HepG2 (cell line): ENCODE measurements at regions not wholly inside any gene's neighbourhood (a gene's known extent, or its start where the extent isn't known, plus 50 kb on each side); places are given as distances from the start of the nearest gene placed in this dataset.

Experiments
- ATAC-seq: fragments of 200-7000 bp; cut with Tn5 transposase; 3 replicates; pipeline ENCODE4 v1.9.1; 2020; ENCODE audit warnings: mild to moderate bottlenecking, moderate library complexity
- BruUV-seq: library from RNA; stranded (reverse); fragments of 400-500 nt; replicated peaks from 2 replicates; lab custom pipeline; 2021; lab: Mats Ljungman, UMichigan
- CTCF ChIA-PET: fragments of 300-600 bp; formaldehyde crosslinking; extraction: SDS; loops from one replicate; lab custom pipeline; 2021; ENCODE audit warnings: low total read pairs, inconsistent platforms, low intra/inter-chr PET ratio; lab: Yijun Ruan, JAX
- POLR2A ChIA-PET: fragments of 350-600 bp; sonication (Branson Sonifier 250); formaldehyde crosslinking; loops from one replicate; lab custom pipeline; 2020; ENCODE audit warnings: antibody characterized with exemption, inconsistent platforms; lab: Yijun Ruan, JAX
- DNase-seq: peaks from one replicate; pipeline ENCODE4 v3.0.0-alpha.2; 2015; ENCODE audit warnings: low spot score
- FAIRE-seq: peaks from 3 replicates; lab custom pipeline; 2011; peaks lifted over from hg19 to GRCh38; lab: Jason Lieb, UNC
- H2AFZ ChIP-seq: one replicate; pipeline ENCODE4 v1.6.1; 2011; ENCODE audit warnings: low read length, inconsistent platforms
- H3K27ac ChIP-seq: fragments of 300-600 bp; 3 replicates; pipeline ENCODE4 v1.8.0; 2011; ENCODE audit warnings: mixed run types, mild to moderate bottlenecking, mixed read lengths, low read length, inconsistent platforms; ENCODE audit not compliant: insufficient read depth; ENCODE audit errors: extremely low read length
- H3K27me3 ChIP-seq, 2 experiments: fragments of 200-600 bp in 1 of 2; 2 replicates in 1 of 2; 3 replicates in 1 of 2; pipeline versions ENCODE4 v1.6.0 to v1.8.0; 2011; ENCODE audit warnings: low read length in 2 of 2, mild to moderate bottlenecking in 2 of 2, moderate library complexity in 2 of 2, inconsistent platforms in 1 of 2; ENCODE audit not compliant: insufficient read depth in 2 of 2, control insufficient read depth in 1 of 2
- H3K36me3 ChIP-seq, 2 experiments: fragments of 200-600 bp in 1 of 2; replicated peaks in 1 of 2; 2 replicates in 1 of 2; 3 replicates in 1 of 2; pipeline versions ENCODE4 v1.5.1 to v1.8.0; 2011; ENCODE audit warnings: low read length in 2 of 2, inconsistent platforms in 1 of 2; ENCODE audit not compliant: insufficient read depth in 2 of 2, control insufficient read depth in 1 of 2
- H3K4me1 ChIP-seq: 2 replicates; pipeline ENCODE4 v1.5.1; 2012; ENCODE audit warnings: low read length, inconsistent platforms; ENCODE audit not compliant: insufficient read depth
- H3K4me2 ChIP-seq: 2 replicates; pipeline ENCODE4 v1.6.0; 2011; ENCODE audit warnings: low read depth, low read length, inconsistent platforms
- H3K4me3 ChIP-seq, 3 experiments: fragments of 200-600 bp in 1 of 3; sonication (generic), shearing (Covaris generic) in 1 of 3; replicated peaks in 1 of 3; 2 replicates each; pipeline ENCODE4 v1.5.1; 2011 to 2016; ENCODE audit warnings: low read length in 3 of 3, inconsistent platforms in 2 of 3, low read depth in 2 of 3, mild to moderate bottlenecking in 2 of 3, control low read depth in 1 of 3, mixed read lengths in 1 of 3; ENCODE audit not compliant: insufficient read depth in 1 of 3
- H3K79me2 ChIP-seq: one replicate; pipeline ENCODE4 v1.6.1; 2011; ENCODE audit warnings: low read length, inconsistent platforms; ENCODE audit not compliant: insufficient read depth
- H3K9ac ChIP-seq: 2 replicates; pipeline ENCODE4 v1.6.0; 2011; ENCODE audit warnings: mild to moderate bottlenecking, low read depth, low read length, inconsistent platforms; ENCODE audit not compliant: insufficient read depth
- H3K9me3 ChIP-seq: 2 replicates; pipeline ENCODE4 v1.5.1; 2012; ENCODE audit warnings: mild to moderate bottlenecking, low read length
- H4K20me1 ChIP-seq: 2 replicates; pipeline ENCODE4 v1.6.0; 2011; ENCODE audit warnings: inconsistent platforms, mild to moderate bottlenecking, low read length, moderate library complexity; ENCODE audit not compliant: insufficient read depth
- HMG20B ChIP-seq: conservative IDR thresholded peaks from 2 replicates; pipeline ENCODE4 v1.6.1; 2016; ENCODE audit warnings: missing genetic modification reagents, missing compliant biosample characterization
- HNF4A ChIP-seq: sonication (generic); formaldehyde crosslinking; IDR thresholded peaks from 2 replicates; pipeline ENCODE4 v1.4.0; 2020; ENCODE audit warnings: missing genetic modification reagents
- ZKSCAN5 ChIP-seq: sonication (generic); formaldehyde crosslinking; IDR thresholded peaks from 2 replicates; pipeline ENCODE4 v1.5.1; 2020; ENCODE audit warnings: mild to moderate bottlenecking, missing genetic modification reagents
- ZNF101 ChIP-seq: sonication (generic); formaldehyde crosslinking; IDR thresholded peaks from 2 replicates; pipeline ENCODE4 v1.4.0; 2020; ENCODE audit warnings: mild to moderate bottlenecking, low read depth, missing genetic modification reagents, borderline replicate concordance
- WGBS: methylation state at CpG from one replicate; pipeline ENCODE4 v1.1.6; 2017; ENCODE audit warnings: low lambda C conversion rate; 5-methylcytosine and 5-hydroxymethylcytosine counted together
- in situ Hi-C: cut with HindIII; loops from 2 replicates; pipeline ENCODE4 v1.10.0; 2017; ENCODE audit warnings: low pct_unique_long_range_greater_than_20kb; ENCODE audit not compliant: extremely low pct_ligation_motif_present
- intact Hi-C: fragments of 100-400 bp; cut with micrococcal nuclease; formaldehyde crosslinking; loops from one replicate; pipeline ENCODE4 v1.10.0; 2022; ENCODE audit not compliant: unreplicated experiment
- TF ChIP-seq, protein P1 (sequence below), 2 experiments: fragments of 450-650 bp in 1 of 2; sonication (generic) in 1 of 2; formaldehyde crosslinking; IDR thresholded peaks; 2 replicates each; pipeline versions ENCODE4 v1.5.0 to v1.8.0; 2020 to 2022; ENCODE audit warnings: mild to moderate bottlenecking in 1 of 2, missing genetic modification reagents in 1 of 2
- TF ChIP-seq, protein P2 (sequence below): sonication (generic); formaldehyde crosslinking; IDR thresholded peaks from 2 replicates; pipeline ENCODE4 v1.8.0; 2022; ENCODE audit warnings: missing genetic modification reagents, mild to moderate bottlenecking, borderline replicate concordance
- TF ChIP-seq, protein P3 (sequence below): IDR thresholded peaks from 2 replicates; pipeline ENCODE4 v1.6.1; 2016; ENCODE audit warnings: missing genetic modification reagents, missing compliant biosample characterization
- TF ChIP-seq, protein P4 (sequence below): sonication (generic); formaldehyde crosslinking; IDR thresholded peaks from 2 replicates; pipeline ENCODE4 v1.4.0; 2020; ENCODE audit warnings: missing genetic modification reagents, mild to moderate bottlenecking, borderline replicate concordance

DNA sequence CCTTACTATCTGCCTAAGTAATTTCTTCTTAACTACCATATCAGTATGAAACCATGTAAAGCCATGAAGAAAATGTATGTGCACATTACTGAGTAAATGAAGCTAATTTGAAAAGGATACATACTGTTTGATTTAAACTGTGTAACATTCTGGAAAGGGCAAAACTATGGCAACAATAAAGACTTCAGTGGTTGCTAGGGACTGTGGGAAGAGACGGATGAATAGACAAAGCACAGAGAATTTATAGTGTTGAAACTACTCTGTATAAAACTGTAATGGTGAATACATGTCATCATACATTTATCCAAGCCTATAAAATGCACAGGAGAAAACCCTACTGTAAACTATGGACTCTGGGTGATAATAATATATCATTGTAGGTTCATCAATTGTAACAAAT is 1103.7 kb upstream of the EPHA6 start:
- no peak for DNase-seq
- ChIA-PET CTCF (no interaction called here), POLR2A (no interaction called here)
- no peaks in the 10 kb centered on the region for H3K79me2 ChIP-seq
- no peaks in the 10 kb centered on the region; the same call in 1 of the 2 replicates for H3K4me1 ChIP-seq
- H4K20me1 ChIP-seq: no peaks in the 10 kb centered on the region
- intact Hi-C loops (no loop called here), in situ Hi-C loops (no loop called here)
- 3% methylated on average over 1 of the region's 1 CpG for WGBS
- no peak overlapping the region for H2AFZ ChIP-seq
- no peaks in the 10 kb centered on the region for H3K36me3 ChIP-seq
- H3K9ac ChIP-seq: no peak overlapping the region
- H3K9me3 ChIP-seq: no peaks in the 10 kb centered on the region
- FAIRE-seq: no peak
- BruUV-seq: no TSS peak
- H3K4me3 ChIP-seq: no peak overlapping the region
- TF ChIP-seq ZNF101 (CRISPR knock-in tag) (no peak), ZKSCAN5 (CRISPR knock-in tag) (no peak), HNF4A (CRISPR knock-in tag) (no peak), HMG20B (CRISPR knock-in tag) (no peak)
- TF ChIP-seq, protein P1, sequence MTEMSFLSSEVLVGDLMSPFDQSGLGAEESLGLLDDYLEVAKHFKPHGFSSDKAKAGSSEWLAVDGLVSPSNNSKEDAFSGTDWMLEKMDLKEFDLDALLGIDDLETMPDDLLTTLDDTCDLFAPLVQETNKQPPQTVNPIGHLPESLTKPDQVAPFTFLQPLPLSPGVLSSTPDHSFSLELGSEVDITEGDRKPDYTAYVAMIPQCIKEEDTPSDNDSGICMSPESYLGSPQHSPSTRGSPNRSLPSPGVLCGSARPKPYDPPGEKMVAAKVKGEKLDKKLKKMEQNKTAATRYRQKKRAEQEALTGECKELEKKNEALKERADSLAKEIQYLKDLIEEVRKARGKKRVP (CRISPR knock-in tag; IDR thresholded peaks at IDR 0.05): no peak
- TF ChIP-seq, protein P2, sequence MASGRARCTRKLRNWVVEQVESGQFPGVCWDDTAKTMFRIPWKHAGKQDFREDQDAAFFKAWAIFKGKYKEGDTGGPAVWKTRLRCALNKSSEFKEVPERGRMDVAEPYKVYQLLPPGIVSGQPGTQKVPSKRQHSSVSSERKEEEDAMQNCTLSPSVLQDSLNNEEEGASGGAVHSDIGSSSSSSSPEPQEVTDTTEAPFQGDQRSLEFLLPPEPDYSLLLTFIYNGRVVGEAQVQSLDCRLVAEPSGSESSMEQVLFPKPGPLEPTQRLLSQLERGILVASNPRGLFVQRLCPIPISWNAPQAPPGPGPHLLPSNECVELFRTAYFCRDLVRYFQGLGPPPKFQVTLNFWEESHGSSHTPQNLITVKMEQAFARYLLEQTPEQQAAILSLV (CRISPR knock-in tag): no peak
- TF ChIP-seq, protein P3, sequence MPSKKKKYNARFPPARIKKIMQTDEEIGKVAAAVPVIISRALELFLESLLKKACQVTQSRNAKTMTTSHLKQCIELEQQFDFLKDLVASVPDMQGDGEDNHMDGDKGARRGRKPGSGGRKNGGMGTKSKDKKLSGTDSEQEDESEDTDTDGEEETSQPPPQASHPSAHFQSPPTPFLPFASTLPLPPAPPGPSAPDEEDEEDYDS: no peak
- TF ChIP-seq, protein P4, sequence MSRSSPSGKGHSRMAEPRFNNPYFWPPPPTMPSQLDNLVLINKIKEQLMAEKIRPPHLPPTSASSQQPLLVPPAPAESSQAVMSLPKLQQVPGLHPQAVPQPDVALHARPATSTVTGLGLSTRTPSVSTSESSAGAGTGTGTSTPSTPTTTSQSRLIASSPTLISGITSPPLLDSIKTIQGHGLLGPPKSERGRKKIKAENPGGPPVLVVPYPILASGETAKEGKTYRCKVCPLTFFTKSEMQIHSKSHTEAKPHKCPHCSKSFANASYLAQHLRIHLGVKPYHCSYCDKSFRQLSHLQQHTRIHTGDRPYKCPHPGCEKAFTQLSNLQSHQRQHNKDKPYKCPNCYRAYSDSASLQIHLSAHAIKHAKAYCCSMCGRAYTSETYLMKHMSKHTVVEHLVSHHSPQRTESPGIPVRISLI (CRISPR knock-in tag): no peak
- no peaks in the 10 kb centered on the region for H3K27me3 ChIP-seq
- no peak for ATAC-seq
- H3K4me2 ChIP-seq: no peak overlapping the region
- H3K27ac ChIP-seq: no peak overlapping the region
